ENCODE measurements at regions not wholly inside any gene's neighbourhood (a gene's known extent, or its start where the extent isn't known, plus 50 kb on each side); places are given as distances from the start of the nearest gene placed in this dataset.
"Not testable (repeated sequence)": the region's sequence is repeated elsewhere in the genome, so short reads cannot be mapped to it uniquely, and the experiment has no call there.

DNA sequence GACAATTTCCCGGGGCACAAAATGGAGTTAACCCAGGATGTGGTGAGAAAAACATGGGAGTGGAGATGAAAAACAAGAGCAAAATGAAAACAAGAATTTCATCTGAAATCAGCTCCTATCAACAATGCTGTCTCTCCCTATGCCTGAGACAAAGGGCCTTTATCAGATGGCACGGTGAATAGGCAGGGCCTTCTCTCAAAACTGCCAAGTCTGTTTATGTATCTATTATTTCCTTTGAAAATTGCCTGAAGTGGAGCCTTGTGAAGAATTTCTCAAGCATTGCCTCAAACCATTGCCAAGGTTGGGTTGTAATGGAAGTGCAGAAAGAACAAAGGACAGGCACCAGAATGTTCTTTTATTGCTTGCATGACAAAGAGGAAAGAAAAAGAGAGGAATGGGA lies 74.7 kb downstream of the BTBD3 start:
- H3K9me3 ChIP-seq (ENCODE audit: control insufficient read depth, insufficient read depth, low read length): no peaks in the 10 kb centered on the region
- H3K27me3 ChIP-seq (ENCODE audit: control insufficient read depth, insufficient read depth, low read length): no peaks in the 10 kb centered on the region
- no peak overlapping the region for H3K4me3 ChIP-seq (ENCODE audit: low read length)
- H3K36me3 ChIP-seq (ENCODE audit: control insufficient read depth, insufficient read depth, low read length): no peaks in the 10 kb centered on the region
- DNase-seq (ENCODE audit: low read depth, low spot score): no peak
- H3K4me1 ChIP-seq (ENCODE audit: control insufficient read depth, insufficient read depth, low read length): no peaks in the 10 kb centered on the region
- WGBS (ENCODE audit: insufficient coverage, insufficient read length): no CpG with 5 or more reads among the region's 2 CpGs
- no peak overlapping the region for H3K27ac ChIP-seq (ENCODE audit: low read length)

DNA sequence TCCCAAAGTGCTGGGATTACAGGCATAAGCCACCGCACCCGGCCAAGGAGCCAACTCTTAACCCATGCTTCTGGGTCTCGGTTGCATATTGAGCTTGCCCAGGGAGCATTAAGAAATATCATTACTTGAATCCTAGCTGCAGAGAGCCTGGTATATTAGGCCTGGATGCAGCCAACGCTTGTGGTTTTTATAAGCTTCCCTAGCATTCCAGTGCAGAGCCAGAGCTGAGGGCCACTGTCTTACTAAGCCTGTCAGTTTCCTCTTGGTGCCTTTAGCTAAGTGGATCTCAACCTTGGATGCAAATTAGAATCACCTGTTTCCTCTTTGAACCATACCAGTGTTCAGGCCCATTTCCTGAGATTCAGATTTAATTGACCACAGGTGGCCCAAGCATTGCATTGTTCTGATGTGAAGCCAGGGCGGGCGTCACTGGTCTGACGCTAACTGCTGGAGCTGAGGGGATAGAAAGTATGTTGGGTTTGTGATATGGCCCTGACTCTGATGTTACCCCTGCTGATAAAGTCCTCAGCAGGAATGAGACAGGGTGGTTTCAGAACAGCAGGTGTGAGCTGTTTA lies 76.3 kb downstream of the BTBD3 start:
- Histone ChIP-seq H3K4me3 (ENCODE audit: low read length) (no peak overlapping the region), H3K9me3 (ENCODE audit: control insufficient read depth, insufficient read depth, low read length) (no peaks in the 10 kb centered on the region), H3K4me1 (ENCODE audit: control insufficient read depth, insufficient read depth, low read length) (no peaks in the 10 kb centered on the region), H3K36me3 (ENCODE audit: control insufficient read depth, insufficient read depth, low read length) (no peaks in the 10 kb centered on the region), H3K27ac (ENCODE audit: low read length) (no peak overlapping the region), H3K27me3 (ENCODE audit: control insufficient read depth, insufficient read depth, low read length) (no peaks in the 10 kb centered on the region)
- no CpG with 5 or more reads among the region's 7 CpGs for WGBS (ENCODE audit: insufficient coverage, insufficient read length)
- DNase-seq (ENCODE audit: low read depth, low spot score): no peak

DNA sequence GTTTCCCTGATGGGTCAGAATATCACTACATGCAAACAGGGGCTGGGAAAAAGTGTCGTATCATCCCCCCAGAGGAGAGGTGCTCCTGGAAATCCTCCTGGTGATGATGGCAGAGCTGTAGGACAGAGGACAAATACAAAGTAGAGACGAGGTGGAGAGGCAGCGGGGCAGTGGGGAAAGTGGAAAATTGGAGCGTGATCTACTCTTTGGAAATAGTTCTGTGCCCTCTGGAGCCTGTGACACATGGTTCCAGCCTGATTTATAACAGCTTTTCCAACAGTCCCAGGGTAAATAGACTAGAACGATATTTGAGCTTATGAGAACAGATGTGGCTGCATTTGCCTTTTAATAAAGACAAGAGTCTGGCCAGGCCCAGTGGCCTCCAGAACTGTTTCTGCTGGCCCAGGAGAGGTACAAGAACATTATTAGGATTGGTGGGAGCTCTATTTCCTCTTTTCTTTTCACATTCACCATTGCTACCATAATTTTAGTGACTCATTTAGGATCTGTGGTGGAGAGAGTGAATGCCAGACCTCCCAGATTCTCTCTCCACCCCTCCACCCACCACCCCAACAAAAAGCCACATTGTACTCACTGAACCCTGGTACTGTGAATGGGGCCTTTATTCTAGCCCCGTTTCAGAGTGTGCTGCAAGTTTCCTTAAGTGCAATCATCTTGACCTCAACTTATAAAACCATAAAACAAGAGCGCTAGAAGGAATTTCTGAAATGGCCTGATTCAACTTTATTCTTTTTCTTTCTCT lies 78.3 kb downstream of the BTBD3 start:
- Histone ChIP-seq H3K27me3 (ENCODE audit: control insufficient read depth, insufficient read depth, low read length) (no peaks in the 10 kb centered on the region), H3K36me3 (ENCODE audit: control insufficient read depth, insufficient read depth, low read length) (no peaks in the 10 kb centered on the region), H3K4me1 (ENCODE audit: control insufficient read depth, insufficient read depth, low read length) (no peaks in the 10 kb centered on the region; the same call in 1 of the 2 replicates), H3K4me3 (ENCODE audit: low read length) (no peak overlapping the region), H3K27ac (ENCODE audit: low read length) (no peak overlapping the region), H3K9me3 (ENCODE audit: control insufficient read depth, insufficient read depth, low read length) (no peaks in the 10 kb centered on the region)
- no CpG with 5 or more reads among the region's 7 CpGs for WGBS (ENCODE audit: insufficient coverage, insufficient read length)
- no peak for DNase-seq (ENCODE audit: low read depth, low spot score)

DNA sequence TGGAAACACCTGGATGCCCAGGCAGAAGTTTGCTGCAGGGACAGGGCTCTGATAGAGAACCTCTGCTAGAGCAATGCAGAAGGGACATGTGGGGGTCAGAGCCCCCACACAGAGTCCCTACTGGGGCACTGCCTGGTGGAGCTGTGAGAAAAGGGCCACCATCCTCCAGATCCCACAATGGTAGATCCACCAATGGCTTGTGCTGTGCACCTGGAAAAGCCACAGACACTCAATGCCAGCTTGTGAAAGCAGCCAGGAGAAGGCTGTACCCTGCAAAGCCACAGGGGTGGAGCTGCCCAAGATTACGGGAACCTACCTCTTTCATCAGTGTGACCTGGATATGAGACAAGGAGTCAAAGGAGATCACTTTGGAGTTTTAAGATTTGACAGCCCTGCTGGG lies 87.1 kb downstream of the BTBD3 start:
- H3K27me3 ChIP-seq (ENCODE audit: control insufficient read depth, insufficient read depth, low read length); H3K27ac ChIP-seq (ENCODE audit: low read length); H3K36me3 ChIP-seq (ENCODE audit: control insufficient read depth, insufficient read depth, low read length); H3K9me3 ChIP-seq (ENCODE audit: control insufficient read depth, insufficient read depth, low read length); H3K4me3 ChIP-seq (ENCODE audit: low read length); H3K4me1 ChIP-seq (ENCODE audit: control insufficient read depth, insufficient read depth, low read length); DNase-seq (ENCODE audit: low read depth, low spot score): not testable (repeated sequence)
- no CpG with 5 or more reads among the region's 1 CpG for WGBS (ENCODE audit: insufficient coverage, insufficient read length)

DNA sequence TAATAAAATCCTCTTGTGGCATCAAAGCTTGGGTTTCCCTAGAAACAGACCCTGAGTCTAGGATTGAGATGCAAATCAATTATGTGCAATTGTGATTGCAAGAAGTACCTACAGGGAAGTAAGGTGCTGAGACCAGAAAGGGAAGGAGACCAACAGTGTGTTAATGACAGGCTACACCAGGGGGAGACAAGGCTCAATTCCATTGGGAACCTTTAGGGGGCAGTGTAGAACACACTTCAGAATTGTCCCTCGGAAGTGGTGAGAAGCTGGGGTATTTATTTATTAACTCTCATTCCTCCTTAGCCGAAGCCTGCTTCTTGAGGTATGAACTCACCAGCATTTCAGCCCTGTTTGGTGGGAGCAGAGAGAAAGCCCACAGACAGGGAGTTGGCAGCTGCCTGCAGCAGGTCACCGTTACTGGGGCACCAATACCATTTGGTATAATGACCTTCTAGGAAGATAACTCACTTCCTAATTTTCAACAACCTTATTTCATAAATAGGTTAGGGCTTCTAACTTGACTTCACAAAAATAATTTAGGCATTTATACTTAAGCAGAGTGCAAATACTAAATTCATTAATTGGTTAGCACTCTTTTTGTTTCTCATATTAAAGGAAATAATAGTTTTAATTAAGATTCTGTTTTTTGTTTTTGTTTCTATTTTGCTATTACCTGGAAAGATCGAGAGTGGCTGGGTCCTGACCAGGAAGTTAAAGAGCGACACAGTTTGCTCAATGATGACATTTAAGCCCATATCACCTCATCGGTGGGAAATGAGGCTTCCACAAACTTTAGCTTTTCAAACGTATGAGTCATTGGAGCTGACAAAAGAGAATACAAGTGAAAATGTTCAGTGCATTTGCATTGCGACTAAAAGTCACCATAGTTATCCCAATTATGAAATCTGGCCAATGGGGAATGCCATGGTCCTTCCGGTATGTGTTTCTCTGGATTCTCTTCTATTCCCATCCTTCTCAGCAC lies 94.8 kb downstream of the BTBD3 start:
- Histone ChIP-seq H3K27me3 (ENCODE audit: control insufficient read depth, insufficient read depth, low read length) (no peaks in the 10 kb centered on the region), H3K4me1 (ENCODE audit: control insufficient read depth, insufficient read depth, low read length) (no peaks in the 10 kb centered on the region), H3K36me3 (ENCODE audit: control insufficient read depth, insufficient read depth, low read length) (no peaks in the 10 kb centered on the region), H3K9me3 (ENCODE audit: control insufficient read depth, insufficient read depth, low read length) (no peaks in the 10 kb centered on the region), H3K4me3 (ENCODE audit: low read length) (no peak overlapping the region), H3K27ac (ENCODE audit: low read length) (no peak overlapping the region)
- no CpG with 5 or more reads among the region's 9 CpGs for WGBS (ENCODE audit: insufficient coverage, insufficient read length)
- DNase-seq (ENCODE audit: low read depth, low spot score): peak; percentile 66

DNA sequence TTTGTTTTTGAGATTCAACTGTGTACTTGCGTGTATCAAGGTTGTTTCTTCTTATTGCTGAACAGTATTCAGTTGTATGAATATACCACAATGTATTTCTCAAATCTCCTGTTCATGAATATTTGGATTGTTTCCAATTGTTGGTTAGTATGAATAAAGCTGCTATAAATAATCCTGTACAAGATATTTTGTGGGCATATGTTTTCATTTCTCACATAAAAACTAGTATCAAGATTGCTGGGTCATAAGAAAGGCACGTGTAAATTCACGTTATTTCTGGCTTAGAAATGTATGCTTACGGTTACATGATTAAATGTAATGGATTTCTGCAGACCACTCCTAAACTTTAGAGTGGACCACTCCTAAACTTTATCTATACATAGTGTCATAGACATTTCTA lies 96.6 kb downstream of the BTBD3 start:
- Histone ChIP-seq H3K9me3 (ENCODE audit: control insufficient read depth, insufficient read depth, low read length) (no peaks in the 10 kb centered on the region), H3K27me3 (ENCODE audit: control insufficient read depth, insufficient read depth, low read length) (no peaks in the 10 kb centered on the region), H3K36me3 (ENCODE audit: control insufficient read depth, insufficient read depth, low read length) (no peaks in the 10 kb centered on the region), H3K4me1 (ENCODE audit: control insufficient read depth, insufficient read depth, low read length) (no peaks in the 10 kb centered on the region), H3K27ac (ENCODE audit: low read length) (no peak overlapping the region), H3K4me3 (ENCODE audit: low read length) (no peak overlapping the region)
- DNase-seq (ENCODE audit: low read depth, low spot score): no peak
- no CpG with 5 or more reads among the region's 4 CpGs for WGBS (ENCODE audit: insufficient coverage, insufficient read length)

DNA sequence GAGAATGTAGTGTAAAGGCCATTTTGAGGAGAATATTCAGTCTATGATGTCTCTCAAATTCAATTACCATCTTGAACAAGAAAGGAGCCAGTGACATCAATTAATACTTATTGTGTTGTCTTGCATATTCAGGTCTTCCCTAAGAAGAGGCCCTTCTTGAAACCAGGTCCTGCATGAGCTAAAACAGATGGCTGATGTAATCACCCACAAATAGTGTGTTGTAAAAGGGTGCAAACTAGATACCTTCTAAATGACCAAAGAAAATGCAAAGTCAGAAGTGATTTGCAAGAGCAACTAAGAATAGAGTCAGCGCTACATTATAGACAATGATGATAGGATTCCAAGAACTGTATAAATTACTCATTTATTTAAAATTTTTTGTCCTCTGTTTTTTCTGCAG lies 97.0 kb downstream of the BTBD3 start:
- no peak for DNase-seq (ENCODE audit: low read depth, low spot score)
- H3K36me3 ChIP-seq (ENCODE audit: control insufficient read depth, insufficient read depth, low read length): no peaks in the 10 kb centered on the region
- H3K4me1 ChIP-seq (ENCODE audit: control insufficient read depth, insufficient read depth, low read length): no peaks in the 10 kb centered on the region
- H3K9me3 ChIP-seq (ENCODE audit: control insufficient read depth, insufficient read depth, low read length): no peaks in the 10 kb centered on the region
- no peak overlapping the region for H3K27ac ChIP-seq (ENCODE audit: low read length)
- no CpG with 5 or more reads among the region's 1 CpG for WGBS (ENCODE audit: insufficient coverage, insufficient read length)
- H3K27me3 ChIP-seq (ENCODE audit: control insufficient read depth, insufficient read depth, low read length): no peaks in the 10 kb centered on the region
- no peak overlapping the region for H3K4me3 ChIP-seq (ENCODE audit: low read length)

- no peak overlapping the region for H3K27ac ChIP-seq (ENCODE audit: low read length)
- no peaks in the 10 kb centered on the region for H3K27me3 ChIP-seq (ENCODE audit: control insufficient read depth, insufficient read depth, low read length)
- H3K9me3 ChIP-seq (ENCODE audit: control insufficient read depth, insufficient read depth, low read length): no peaks in the 10 kb centered on the region
- no peaks in the 10 kb centered on the region for H3K36me3 ChIP-seq (ENCODE audit: control insufficient read depth, insufficient read depth, low read length)
- DNase-seq (ENCODE audit: low read depth, low spot score): no peak
- no peaks in the 10 kb centered on the region for H3K4me1 ChIP-seq (ENCODE audit: control insufficient read depth, insufficient read depth, low read length)
- no CpG with 5 or more reads among the region's 2 CpGs for WGBS (ENCODE audit: insufficient coverage, insufficient read length)
- no peak overlapping the region for H3K4me3 ChIP-seq (ENCODE audit: low read length)
These were observed 98.6 kb downstream of the BTBD3 start for GRCh38 chr20:12016291-12016690.

DNA sequence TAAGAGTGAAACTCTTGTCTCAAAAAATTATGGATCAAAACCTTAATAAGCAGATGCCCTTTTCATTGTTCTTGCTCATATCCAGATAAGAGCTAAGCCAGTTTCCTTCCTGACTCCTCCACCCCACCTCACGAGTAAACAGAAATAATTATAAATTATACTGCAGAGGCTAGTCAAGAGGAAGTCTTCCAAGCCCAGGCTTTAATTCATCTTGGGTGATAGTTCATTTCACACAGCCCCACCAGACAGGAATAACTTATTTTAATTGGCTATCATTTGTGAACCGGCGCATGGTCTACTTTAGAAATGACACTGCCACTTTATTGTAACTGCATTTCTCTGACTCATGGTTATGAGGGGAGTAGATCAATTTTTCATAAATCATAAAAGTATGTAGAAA lies 102.0 kb downstream of the BTBD3 start:
- H3K4me3 ChIP-seq (ENCODE audit: low read length): no peak overlapping the region
- H3K4me1 ChIP-seq (ENCODE audit: control insufficient read depth, insufficient read depth, low read length): no peaks in the 10 kb centered on the region
- no peaks in the 10 kb centered on the region for H3K27me3 ChIP-seq (ENCODE audit: control insufficient read depth, insufficient read depth, low read length)
- H3K36me3 ChIP-seq (ENCODE audit: control insufficient read depth, insufficient read depth, low read length): no peaks in the 10 kb centered on the region
- WGBS (ENCODE audit: insufficient coverage, insufficient read length): no CpG with 5 or more reads among the region's 3 CpGs
- H3K9me3 ChIP-seq (ENCODE audit: control insufficient read depth, insufficient read depth, low read length): no peaks in the 10 kb centered on the region
- DNase-seq (ENCODE audit: low read depth, low spot score): no peak
- H3K27ac ChIP-seq (ENCODE audit: low read length): no peak overlapping the region

DNA sequence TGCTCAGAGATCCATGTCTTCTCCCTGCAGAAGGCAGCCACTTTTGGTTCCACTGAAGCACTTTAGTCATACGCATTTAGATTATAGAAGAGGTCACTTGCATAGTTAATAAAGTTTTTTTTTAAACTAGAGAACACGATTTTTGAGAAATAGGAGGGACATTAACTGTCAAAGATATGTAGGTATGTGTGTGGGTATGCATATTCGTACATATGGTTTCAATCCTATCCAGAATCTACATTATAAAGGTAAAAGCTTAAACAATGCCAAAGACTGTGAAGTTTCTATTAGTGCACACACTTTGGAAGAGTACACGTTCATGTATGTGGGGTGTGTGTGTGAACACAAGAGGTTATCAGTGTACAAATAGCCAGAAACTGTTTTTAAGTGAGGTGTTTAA lies 103.2 kb downstream of the BTBD3 start:
- H3K4me1 ChIP-seq (ENCODE audit: control insufficient read depth, insufficient read depth, low read length): no peaks in the 10 kb centered on the region
- no peak overlapping the region for H3K27ac ChIP-seq (ENCODE audit: low read length)
- no peaks in the 10 kb centered on the region for H3K9me3 ChIP-seq (ENCODE audit: control insufficient read depth, insufficient read depth, low read length)
- DNase-seq (ENCODE audit: low read depth, low spot score): no peak
- no CpG with 5 or more reads among the region's 4 CpGs for WGBS (ENCODE audit: insufficient coverage, insufficient read length)
- no peaks in the 10 kb centered on the region for H3K27me3 ChIP-seq (ENCODE audit: control insufficient read depth, insufficient read depth, low read length)
- no peak overlapping the region for H3K4me3 ChIP-seq (ENCODE audit: low read length)
- H3K36me3 ChIP-seq (ENCODE audit: control insufficient read depth, insufficient read depth, low read length): no peaks in the 10 kb centered on the region
